Astrocyte (in vitro differentiated cells and primary cell): ENCODE measurements at regions not wholly inside any gene's neighbourhood (a gene's known extent, or its start where the extent isn't known, plus 50 kb on each side); places are given as distances from the start of the nearest gene placed in this dataset.

Experiments
- DNase-seq: peaks from one replicate; pipeline ENCODE4 v3.0.0-alpha.2; 2010; ENCODE audit warnings: low read depth
- FAIRE-seq: peaks from 2 replicates; lab custom pipeline; 2011; peaks lifted over from hg19 to GRCh38; lab: Jason Lieb, UNC
- H2AFZ ChIP-seq: 2 replicates; pipeline ENCODE4 v1.6.0; 2012; ENCODE audit warnings: low read depth, low read length, inconsistent platforms
- H3K27ac ChIP-seq: 2 replicates; pipeline ENCODE4 v1.5.1; 2011; ENCODE audit warnings: low read depth, low read length, inconsistent platforms
- H3K27me3 ChIP-seq: 2 replicates; pipeline ENCODE4 v1.6.0; 2011; ENCODE audit warnings: low read length, inconsistent platforms; ENCODE audit not compliant: insufficient read depth
- H3K36me3 ChIP-seq: 2 replicates; pipeline ENCODE4 v1.5.1; 2011; ENCODE audit warnings: low read length, inconsistent platforms; ENCODE audit not compliant: insufficient read depth
- H3K4me1 ChIP-seq: 2 replicates; pipeline ENCODE4 v1.5.1; 2011; ENCODE audit warnings: low read length, inconsistent platforms; ENCODE audit not compliant: insufficient read depth
- H3K4me2 ChIP-seq: 2 replicates; pipeline ENCODE4 v1.6.0; 2012; ENCODE audit warnings: low read length, inconsistent platforms
- H3K4me3 ChIP-seq: 2 replicates; pipeline ENCODE4 v1.5.1; 2011; ENCODE audit warnings: low read depth, mild to moderate bottlenecking, low read length, inconsistent platforms; ENCODE audit not compliant: insufficient read depth
- H3K79me2 ChIP-seq: 2 replicates; pipeline ENCODE4 v1.6.0; 2012; ENCODE audit warnings: mild to moderate bottlenecking, low read length, inconsistent platforms; ENCODE audit not compliant: insufficient read depth
- H3K9ac ChIP-seq: 2 replicates; pipeline ENCODE4 v1.6.0; 2012; ENCODE audit warnings: mild to moderate bottlenecking, low read length, inconsistent platforms
- H3K9me3 ChIP-seq: 2 replicates; pipeline ENCODE4 v1.5.1; 2012; ENCODE audit warnings: low read depth, mild to moderate bottlenecking, low read length, inconsistent platforms; ENCODE audit not compliant: insufficient read depth
- H4K20me1 ChIP-seq: 2 replicates; pipeline ENCODE4 v1.6.0; 2012; ENCODE audit warnings: low read length, inconsistent platforms; ENCODE audit not compliant: insufficient read depth
- H3K27ac Mint-ChIP-seq: one replicate; pipeline ENCODE4 v1.8.0; 2021; ENCODE audit warnings: mild to moderate bottlenecking, mixed read lengths; ENCODE audit not compliant: unreplicated experiment
- H3K27me3 Mint-ChIP-seq: one replicate; pipeline ENCODE4 v1.8.0; 2021; ENCODE audit warnings: low read depth, mixed read lengths; ENCODE audit not compliant: unreplicated experiment
- H3K36me3 Mint-ChIP-seq: one replicate; pipeline ENCODE4 v1.8.0; 2021; ENCODE audit warnings: low read depth, mixed read lengths; ENCODE audit not compliant: unreplicated experiment
- H3K4me1 Mint-ChIP-seq: one replicate; pipeline ENCODE4 v1.8.0; 2021; ENCODE audit warnings: low read depth, mixed read lengths; ENCODE audit not compliant: unreplicated experiment
- H3K4me3 Mint-ChIP-seq: one replicate; pipeline ENCODE4 v1.8.0; 2021; ENCODE audit warnings: mild to moderate bottlenecking, moderate library complexity, mixed read lengths; ENCODE audit not compliant: unreplicated experiment
- H3K9me3 Mint-ChIP-seq: one replicate; pipeline ENCODE4 v1.8.0; 2021; ENCODE audit warnings: mild to moderate bottlenecking, mixed read lengths; ENCODE audit not compliant: unreplicated experiment
- EZH2 ChIP-seq: IDR thresholded peaks from 2 replicates; pipeline ENCODE4 v1.6.1; 2012; ENCODE audit warnings: mild to moderate bottlenecking, low read length, inconsistent platforms; ENCODE audit not compliant: insufficient read depth
- TF ChIP-seq, protein P1 (sequence below): IDR thresholded peaks from 2 replicates; pipeline ENCODE4 v1.5.1; 2011; ENCODE audit warnings: low read depth, mild to moderate bottlenecking, inconsistent platforms, low read length, moderate library complexity; ENCODE audit not compliant: insufficient read depth

DNA sequence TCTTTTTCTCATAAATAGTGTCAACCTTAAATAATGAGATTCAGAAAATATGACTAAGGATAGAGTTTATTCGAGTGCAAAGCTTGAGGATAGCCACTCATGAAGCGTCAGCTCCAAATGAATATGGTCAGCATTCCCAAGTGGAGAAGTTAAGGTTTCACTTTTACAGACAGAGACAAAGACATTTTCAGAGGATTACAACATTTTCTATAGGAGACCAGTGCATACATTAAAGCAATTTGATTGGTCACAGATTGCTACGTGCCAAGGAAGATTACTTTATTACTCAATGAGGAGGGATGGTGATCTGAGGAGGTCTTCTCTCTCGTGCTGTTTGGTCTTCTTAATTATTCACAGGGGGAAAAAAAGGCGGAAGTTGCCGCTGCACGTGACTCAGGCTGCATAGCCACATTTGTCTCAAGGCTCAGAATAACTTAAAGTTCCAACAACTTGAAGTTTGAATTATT, 60.1 kb upstream of the SPATA31C2 start:
- H3K27me3 ChIP-seq = no peaks in the 10 kb centered on the region
- H3K4me3 ChIP-seq = peak overlapping the region; percentile 43
- H3K36me3 ChIP-seq = no peaks in the 10 kb centered on the region
- H3K4me1 Mint-ChIP-seq = peaks cover 35% of the 10 kb centered on the region
- H3K36me3 Mint-ChIP-seq = no peaks in the 10 kb centered on the region
- H3K9ac ChIP-seq = peak overlapping the region; percentile 63
- FAIRE-seq (peak; percentile 41), DNase-seq (peak; percentile 72)
- H3K27ac ChIP-seq = peak overlapping the region; percentile 87
- TF ChIP-seq EZH2 = no peak
- TF ChIP-seq, protein P1, sequence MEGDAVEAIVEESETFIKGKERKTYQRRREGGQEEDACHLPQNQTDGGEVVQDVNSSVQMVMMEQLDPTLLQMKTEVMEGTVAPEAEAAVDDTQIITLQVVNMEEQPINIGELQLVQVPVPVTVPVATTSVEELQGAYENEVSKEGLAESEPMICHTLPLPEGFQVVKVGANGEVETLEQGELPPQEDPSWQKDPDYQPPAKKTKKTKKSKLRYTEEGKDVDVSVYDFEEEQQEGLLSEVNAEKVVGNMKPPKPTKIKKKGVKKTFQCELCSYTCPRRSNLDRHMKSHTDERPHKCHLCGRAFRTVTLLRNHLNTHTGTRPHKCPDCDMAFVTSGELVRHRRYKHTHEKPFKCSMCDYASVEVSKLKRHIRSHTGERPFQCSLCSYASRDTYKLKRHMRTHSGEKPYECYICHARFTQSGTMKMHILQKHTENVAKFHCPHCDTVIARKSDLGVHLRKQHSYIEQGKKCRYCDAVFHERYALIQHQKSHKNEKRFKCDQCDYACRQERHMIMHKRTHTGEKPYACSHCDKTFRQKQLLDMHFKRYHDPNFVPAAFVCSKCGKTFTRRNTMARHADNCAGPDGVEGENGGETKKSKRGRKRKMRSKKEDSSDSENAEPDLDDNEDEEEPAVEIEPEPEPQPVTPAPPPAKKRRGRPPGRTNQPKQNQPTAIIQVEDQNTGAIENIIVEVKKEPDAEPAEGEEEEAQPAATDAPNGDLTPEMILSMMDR = no peak
- H3K27ac Mint-ChIP-seq = peak overlapping the region; percentile 95
- no peaks in the 10 kb centered on the region for H3K9me3 Mint-ChIP-seq
- no peak overlapping the region for H3K4me3 Mint-ChIP-seq
- H3K4me1 ChIP-seq = peaks cover 22% of the 10 kb centered on the region
- H2AFZ ChIP-seq = peak overlapping the region; percentile 59
- peak overlapping the region; percentile 84 for H3K4me2 ChIP-seq
- H4K20me1 ChIP-seq = no peaks in the 10 kb centered on the region
- no peaks in the 10 kb centered on the region for H3K27me3 Mint-ChIP-seq
- H3K9me3 ChIP-seq = no peaks in the 10 kb centered on the region
- no peaks in the 10 kb centered on the region for H3K79me2 ChIP-seq

DNA sequence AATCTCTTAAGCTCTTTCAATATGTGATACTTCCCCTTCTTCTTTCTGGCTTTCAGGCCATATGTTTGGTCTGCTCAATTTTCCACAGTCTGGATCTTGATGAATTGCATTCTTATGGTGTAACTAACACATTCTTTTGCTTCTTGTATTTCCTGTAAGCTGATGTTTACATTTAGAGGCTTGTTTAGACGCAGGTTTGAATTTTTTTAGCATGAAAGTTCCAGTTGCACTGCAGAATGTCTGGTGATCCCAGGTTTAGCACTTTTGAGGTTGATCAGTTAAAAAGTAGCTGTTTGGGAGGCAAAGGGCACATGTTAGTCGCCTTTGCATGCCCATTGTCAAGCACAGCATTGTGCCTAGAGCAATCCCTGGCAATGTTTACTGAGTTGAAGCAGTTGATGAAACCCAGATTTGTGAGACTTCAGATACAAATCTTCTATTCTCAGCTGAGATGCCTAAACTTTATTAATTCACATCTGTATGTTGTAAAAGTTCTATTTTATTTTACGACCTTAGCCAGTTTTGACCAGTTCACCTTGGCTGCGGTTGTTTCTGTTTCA, 59.6 kb upstream of the SPATA31C2 start:
- H3K27me3 Mint-ChIP-seq = no peaks in the 10 kb centered on the region
- Histone ChIP-seq H2AFZ (peak overlapping the region; percentile 59), H3K9ac (peak overlapping the region; percentile 63), H3K27me3 (no peaks in the 10 kb centered on the region), H3K4me3 (peak overlapping the region; percentile 43), H4K20me1 (no peaks in the 10 kb centered on the region), H3K27ac (peak overlapping the region; percentile 87), H3K9me3 (no peaks in the 10 kb centered on the region), H3K4me1 (peaks cover 22% of the 10 kb centered on the region), H3K79me2 (no peaks in the 10 kb centered on the region), H3K4me2 (peak overlapping the region; percentile 84), H3K36me3 (no peaks in the 10 kb centered on the region)
- no peaks in the 10 kb centered on the region for H3K9me3 Mint-ChIP-seq
- TF ChIP-seq, protein P1 = no peak
- TF ChIP-seq EZH2 = no peak
- H3K27ac Mint-ChIP-seq = peak overlapping the region; percentile 95
- no peak overlapping the region for H3K4me3 Mint-ChIP-seq
- FAIRE-seq = peak; percentile 98
- H3K4me1 Mint-ChIP-seq = peaks cover 35% of the 10 kb centered on the region
- no peaks in the 10 kb centered on the region for H3K36me3 Mint-ChIP-seq
- DNase-seq = peak; percentile 94

DNA sequence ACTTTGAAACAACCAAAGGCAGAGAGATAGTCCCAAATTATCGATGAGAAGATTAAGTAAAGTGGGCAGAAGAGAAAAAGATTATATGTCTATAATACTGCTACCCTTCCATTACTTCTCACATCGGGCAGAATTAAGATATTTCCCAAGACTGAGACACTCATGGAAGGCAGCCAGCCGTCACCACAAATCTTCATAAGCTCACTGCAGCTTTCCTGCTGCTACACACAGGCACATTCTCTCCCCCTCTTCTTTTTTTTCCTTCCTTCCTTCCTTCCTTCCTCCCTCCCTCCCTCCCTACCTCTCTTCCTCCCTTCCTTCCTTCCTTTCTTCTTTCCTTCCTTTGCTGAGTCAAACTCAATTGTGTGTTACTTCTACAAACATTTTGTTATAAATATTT, 58.7 kb upstream of the SPATA31C2 start:
- Histone ChIP-seq H3K4me3 (no peak overlapping the region), H4K20me1 (no peaks in the 10 kb centered on the region), H3K27me3 (no peaks in the 10 kb centered on the region), H3K4me1 (peaks cover 22% of the 10 kb centered on the region), H3K9ac (peak overlapping the region; percentile 63), H3K36me3 (no peaks in the 10 kb centered on the region), H3K4me2 (peak overlapping the region; percentile 84), H3K9me3 (no peaks in the 10 kb centered on the region), H2AFZ (no peak overlapping the region), H3K79me2 (no peaks in the 10 kb centered on the region), H3K27ac (peak overlapping the region; percentile 87)
- DNase-seq (peak; percentile 77), FAIRE-seq (no peak)
- H3K27me3 Mint-ChIP-seq = no peaks in the 10 kb centered on the region
- TF ChIP-seq, protein P1 = no peak
- no peak for TF ChIP-seq EZH2
- no peaks in the 10 kb centered on the region for H3K9me3 Mint-ChIP-seq
- H3K4me1 Mint-ChIP-seq = peaks cover 33% of the 10 kb centered on the region
- H3K36me3 Mint-ChIP-seq = no peaks in the 10 kb centered on the region
- H3K4me3 Mint-ChIP-seq = no peak overlapping the region
- peak overlapping the region; percentile 95 for H3K27ac Mint-ChIP-seq
